T follicular helper cell (primary cell): ENCODE measurements at regions not wholly inside any gene's neighbourhood (a gene's known extent, or its start where the extent isn't known, plus 50 kb on each side); places are given as distances from the start of the nearest gene placed in this dataset.

ENCODE experiments used
- DNase-seq: peaks from one replicate; pipeline ENCODE4 v3.0.0-alpha.2; 2020; ENCODE audit warnings: low read depth

GRCh38 chr3:116848248-116848829, 138.8 kb downstream of the TUSC7 start:
- DNase-seq: no peak

GRCh38 chr3:116849261-116849688, 139.7 kb downstream of the TUSC7 start:
- DNase-seq: no peak

GRCh38 chr3:116852803-116853202, 143.2 kb downstream of the TUSC7 start:
- DNase-seq: no peak

GRCh38 chr3:116863270-116863770, 153.7 kb downstream of the TUSC7 start:
- no peak for DNase-seq

GRCh38 chr3:116863822-116864589, 154.4 kb downstream of the TUSC7 start:
- no peak for DNase-seq

GRCh38 chr3:116864590-116864927, 155.0 kb downstream of the TUSC7 start:
- DNase-seq: no peak

GRCh38 chr3:116870379-116870778, 160.8 kb downstream of the TUSC7 start:
- no peak for DNase-seq

GRCh38 chr3:116871905-116872304, 162.3 kb downstream of the TUSC7 start:
- DNase-seq: no peak

GRCh38 chr3:116872688-116873087, 163.1 kb downstream of the TUSC7 start:
- DNase-seq: no peak

- DNase-seq: no peak
These were observed 163.6 kb downstream of the TUSC7 start for GRCh38 chr3:116873142-116873541.

GRCh38 chr3:116877968-116878367, 168.4 kb downstream of the TUSC7 start:
- DNase-seq: no peak

GRCh38 chr3:116886202-116886893, 176.8 kb downstream of the TUSC7 start:
- no peak for DNase-seq

- no peak for DNase-seq
These were observed 186.5 kb downstream of the TUSC7 start for GRCh38 chr3:116896116-116896515.

- DNase-seq: no peak
These were observed 187.8 kb downstream of the TUSC7 start for GRCh38 chr3:116897382-116897781.

GRCh38 chr3:116899253-116899652, 189.7 kb downstream of the TUSC7 start:
- DNase-seq: no peak

GRCh38 chr3:116905334-116905733, 195.8 kb downstream of the TUSC7 start:
- DNase-seq: no peak

GRCh38 chr3:116905794-116906193, 196.2 kb downstream of the TUSC7 start:
- no peak for DNase-seq

GRCh38 chr3:116912116-116912515, 202.5 kb downstream of the TUSC7 start:
- no peak for DNase-seq

- no peak for DNase-seq
These were observed 204.4 kb downstream of the TUSC7 start for GRCh38 chr3:116914004-116914403.

GRCh38 chr3:116916836-116917235, 207.3 kb downstream of the TUSC7 start:
- DNase-seq: no peak

- DNase-seq: no peak
These were observed 211.4 kb downstream of the TUSC7 start for GRCh38 chr3:116920826-116921610.

- no peak for DNase-seq
These were observed 218.3 kb downstream of the TUSC7 start for GRCh38 chr3:116927918-116928317.
